ENCODE measurements at regions not wholly inside any gene's neighbourhood (a gene's known extent, or its start where the extent isn't known, plus 50 kb on each side); places are given as distances from the start of the nearest gene placed in this dataset.

DNA sequence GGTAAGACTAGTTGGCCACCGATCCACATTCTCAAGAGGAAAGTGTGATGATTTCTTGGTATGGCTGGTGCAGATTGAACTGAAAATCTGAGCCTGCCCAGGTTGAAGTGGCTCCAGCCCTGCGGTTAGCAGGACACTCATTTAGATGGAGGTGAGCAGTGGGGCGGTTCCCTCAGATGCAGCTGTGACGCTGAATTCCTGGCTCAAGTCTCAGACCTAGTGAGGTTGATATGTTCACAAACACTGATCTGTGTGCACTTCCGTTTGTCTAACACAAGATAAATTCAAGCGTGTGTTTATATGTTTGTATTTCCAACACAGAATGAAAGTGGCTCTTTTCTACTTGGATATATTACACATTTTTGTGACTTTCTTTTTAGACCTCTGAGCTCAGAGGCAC, 83.4 kb upstream of the FRMD1 start:
- Mint-ChIP-seq H3K4me1 (no peaks in the 10 kb centered on the region), H3K9me3 (peaks cover 0 to 22% (median 9%) of the 10 kb centered on the region in 7 donors), H3K4me3 (no peak overlapping the region), H3K27ac (no peak overlapping the region), H3K27me3 (ENCODE audit: low read depth in 3 of 3) (peaks cover 5 to 10% (median 6%) of the 10 kb centered on the region in 3 donors), H3K36me3 (no peaks in the 10 kb centered on the region)
- Histone ChIP-seq H3K9ac (ENCODE audit: insufficient read depth, low read length, poor library complexity, severe bottlenecking) (no peak overlapping the region), H3K36me3 (replicated peaks in 1 of 2; ENCODE audit: control insufficient read depth in 1 of 2, insufficient read depth in 2 of 2, low read length in 2 of 2) (no peaks in the 10 kb centered on the region), H2AFZ (ENCODE audit: insufficient read depth, low read depth, low read length, poor library complexity, severe bottlenecking) (no peak overlapping the region), H3K79me2 (ENCODE audit: insufficient read depth, low read length) (no peaks in the 10 kb centered on the region), H4K20me1 (ENCODE audit: insufficient read depth, low read length) (no peaks in the 10 kb centered on the region), H3K4me1 (ENCODE audit: control insufficient read depth in 1 of 2, insufficient read depth in 2 of 2, low read length in 2 of 2) (no peaks in the 10 kb centered on the region), H3K27ac (ENCODE audit: low read depth in 1 of 2, low read length in 2 of 2) (no peak overlapping the region), H3K9me3 (replicated peaks in 1 of 2; ENCODE audit: control insufficient read depth in 1 of 2, insufficient read depth in 1 of 2, low read length in 2 of 2) (peaks cover 0 to 17% of the 10 kb centered on the region in 2 donors), H3K27me3 (ENCODE audit: control insufficient read depth in 2 of 2, insufficient read depth in 2 of 2, low read length in 2 of 2) (no peaks in the 10 kb centered on the region), H3K4me2 (replicated peaks; ENCODE audit: extremely low read depth, low read length, poor library complexity, severe bottlenecking) (no peak overlapping the region), H3K4me3 (replicated peaks in 1 of 3; ENCODE audit: low read depth in 2 of 3, low read length in 3 of 3) (no peak overlapping the region)
- intact Hi-C loops (cut with micrococcal nuclease) = no loop called here
- TF ChIP-seq, protein P1, sequence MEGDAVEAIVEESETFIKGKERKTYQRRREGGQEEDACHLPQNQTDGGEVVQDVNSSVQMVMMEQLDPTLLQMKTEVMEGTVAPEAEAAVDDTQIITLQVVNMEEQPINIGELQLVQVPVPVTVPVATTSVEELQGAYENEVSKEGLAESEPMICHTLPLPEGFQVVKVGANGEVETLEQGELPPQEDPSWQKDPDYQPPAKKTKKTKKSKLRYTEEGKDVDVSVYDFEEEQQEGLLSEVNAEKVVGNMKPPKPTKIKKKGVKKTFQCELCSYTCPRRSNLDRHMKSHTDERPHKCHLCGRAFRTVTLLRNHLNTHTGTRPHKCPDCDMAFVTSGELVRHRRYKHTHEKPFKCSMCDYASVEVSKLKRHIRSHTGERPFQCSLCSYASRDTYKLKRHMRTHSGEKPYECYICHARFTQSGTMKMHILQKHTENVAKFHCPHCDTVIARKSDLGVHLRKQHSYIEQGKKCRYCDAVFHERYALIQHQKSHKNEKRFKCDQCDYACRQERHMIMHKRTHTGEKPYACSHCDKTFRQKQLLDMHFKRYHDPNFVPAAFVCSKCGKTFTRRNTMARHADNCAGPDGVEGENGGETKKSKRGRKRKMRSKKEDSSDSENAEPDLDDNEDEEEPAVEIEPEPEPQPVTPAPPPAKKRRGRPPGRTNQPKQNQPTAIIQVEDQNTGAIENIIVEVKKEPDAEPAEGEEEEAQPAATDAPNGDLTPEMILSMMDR (IDR thresholded peaks at IDR 0.05) = no peak
- WGBS (ENCODE audit: insufficient coverage) = 96% methylated on average over 4 of the region's 6 CpGs
- DNase-seq = no peak

DNA sequence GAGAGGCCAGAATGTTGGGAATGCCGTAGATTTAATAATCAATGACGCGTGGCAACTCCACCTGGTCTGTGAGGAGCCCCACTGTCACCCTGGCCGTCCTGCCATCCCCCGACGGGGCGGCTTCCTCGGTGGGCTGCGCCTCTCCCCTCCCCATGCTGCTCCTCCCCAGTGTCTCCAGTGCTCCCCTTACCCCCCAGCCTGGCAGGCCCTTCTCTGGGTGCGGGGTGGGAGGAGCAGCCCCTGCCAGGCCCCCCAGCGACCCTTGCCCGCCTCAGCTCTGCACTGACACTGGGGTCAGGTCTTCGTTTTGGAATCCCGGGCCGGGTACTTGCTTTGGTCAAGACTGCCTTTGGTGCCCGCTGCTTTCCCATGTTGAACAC, 82.3 kb upstream of the FRMD1 start:
- no peaks in the 10 kb centered on the region for H3K4me1 Mint-ChIP-seq
- no peak overlapping the region for H3K4me3 ChIP-seq (replicated peaks in 1 of 3; ENCODE audit: low read depth in 2 of 3, low read length in 3 of 3)
- H3K4me3 Mint-ChIP-seq = no peak overlapping the region
- no peak overlapping the region for H3K27ac ChIP-seq (ENCODE audit: low read depth in 1 of 2, low read length in 2 of 2)
- no peak overlapping the region for H3K27ac Mint-ChIP-seq
- H3K9me3 Mint-ChIP-seq = peaks cover 0 to 12% (median 2%) of the 10 kb centered on the region in 7 donors
- intact Hi-C loops (cut with micrococcal nuclease) = no loop called here
- no peaks in the 10 kb centered on the region for H3K36me3 Mint-ChIP-seq
- no peaks in the 10 kb centered on the region for H3K27me3 ChIP-seq (ENCODE audit: control insufficient read depth in 2 of 2, insufficient read depth in 2 of 2, low read length in 2 of 2)
- H3K27me3 Mint-ChIP-seq (ENCODE audit: low read depth in 3 of 3) = peaks cover 6 to 14% (median 7%) of the 10 kb centered on the region in 3 donors
- no peaks in the 10 kb centered on the region for H3K4me1 ChIP-seq (ENCODE audit: control insufficient read depth in 1 of 2, insufficient read depth in 2 of 2, low read length in 2 of 2)
- no peak overlapping the region for H3K4me2 ChIP-seq (replicated peaks; ENCODE audit: extremely low read depth, low read length, poor library complexity, severe bottlenecking)
- no peaks in the 10 kb centered on the region for H3K36me3 ChIP-seq (replicated peaks in 1 of 2; ENCODE audit: control insufficient read depth in 1 of 2, insufficient read depth in 2 of 2, low read length in 2 of 2)
- H3K79me2 ChIP-seq (ENCODE audit: insufficient read depth, low read length) = no peaks in the 10 kb centered on the region
- WGBS (ENCODE audit: insufficient coverage) = 92% methylated on average over 15 of the region's 16 CpGs
- peaks cover 0 to 7% of the 10 kb centered on the region in 2 donors for H3K9me3 ChIP-seq (replicated peaks in 1 of 2; ENCODE audit: control insufficient read depth in 1 of 2, insufficient read depth in 1 of 2, low read length in 2 of 2)
- no peaks in the 10 kb centered on the region for H4K20me1 ChIP-seq (ENCODE audit: insufficient read depth, low read length)
- H3K9ac ChIP-seq (ENCODE audit: insufficient read depth, low read length, poor library complexity, severe bottlenecking) = no peak overlapping the region
- no peak overlapping the region for H2AFZ ChIP-seq (ENCODE audit: insufficient read depth, low read depth, low read length, poor library complexity, severe bottlenecking)
- no peak for DNase-seq
- TF ChIP-seq, protein P1 (IDR thresholded peaks at IDR 0.05) = no peak

All from CD14-positive monocyte (primary cell).